Omental fat pad (tissue), 3 donors: ENCODE measurements at regions not wholly inside any gene's neighbourhood (a gene's known extent, or its start where the extent isn't known, plus 50 kb on each side); places are given as distances from the start of the nearest gene placed in this dataset.

Experiments used
- ATAC-seq: fragments of 150-250 bp; one replicate; pipeline ENCODE4 v1.9.1; 2016; ENCODE audit warnings: mild to moderate bottlenecking, moderate library complexity; ENCODE audit not compliant: low FRiP score
- DNase-seq: peaks from one replicate; pipeline ENCODE4 v3.0.0-alpha.2; 2019; ENCODE audit warnings: low spot score
- CTCF ChIP-seq, 3 donors: fragments of 450-650 bp; IDR thresholded peaks; one replicate each; pipeline ENCODE4 v1.5.1; 2016 to 2017; ENCODE audit warnings: antibody characterized with exemption in 3 of 3, mild to moderate bottlenecking in 3 of 3, moderate library complexity in 2 of 3

- DNase-seq: no peak
- ATAC-seq: no peak
- no peak for TF ChIP-seq CTCF (IDR thresholded peaks at IDR 0.05)
Observed at GRCh38 chrX:43500996-43501694, 155.0 kb upstream of the MAOA start.

- no peak for TF ChIP-seq CTCF (IDR thresholded peaks at IDR 0.05)
- ATAC-seq: no peak
- DNase-seq: no peak
Observed at GRCh38 chrX:43504394-43504793, 151.7 kb upstream of the MAOA start.

- no peak for ATAC-seq
- TF ChIP-seq CTCF (IDR thresholded peaks at IDR 0.05): no peak
- no peak for DNase-seq
Observed at GRCh38 chrX:43505769-43506168, 150.3 kb upstream of the MAOA start.

- ATAC-seq (no peak), DNase-seq (no peak)
- no peak for TF ChIP-seq CTCF (IDR thresholded peaks at IDR 0.05)
Observed at GRCh38 chrX:43508694-43509093, 147.4 kb upstream of the MAOA start.

GRCh38 chrX:43510209-43510608 is 145.9 kb upstream of the MAOA start:
- no peak for ATAC-seq
- TF ChIP-seq CTCF (IDR thresholded peaks at IDR 0.05): no peak

GRCh38 chrX:43513085-43513484 is 143.0 kb upstream of the MAOA start:
- TF ChIP-seq CTCF (IDR thresholded peaks at IDR 0.05): no peak
- no peak for ATAC-seq
- DNase-seq: no peak

More at GRCh38 chrX:43510209-43510608, 145.9 kb upstream of the MAOA start:
- DNase-seq: no peak

GRCh38 chrX:43514820-43515219 is 141.3 kb upstream of the MAOA start:
- ATAC-seq (no peak), DNase-seq (no peak)
- TF ChIP-seq CTCF (IDR thresholded peaks at IDR 0.05): no peak
